ENCODE measurements at regions not wholly inside any gene's neighbourhood (a gene's known extent, or its start where the extent isn't known, plus 50 kb on each side); places are given as distances from the start of the nearest gene placed in this dataset.
"Not testable (repeated sequence)": the region's sequence is repeated elsewhere in the genome, so short reads cannot be mapped to it uniquely, and the experiment has no call there.

DNA sequence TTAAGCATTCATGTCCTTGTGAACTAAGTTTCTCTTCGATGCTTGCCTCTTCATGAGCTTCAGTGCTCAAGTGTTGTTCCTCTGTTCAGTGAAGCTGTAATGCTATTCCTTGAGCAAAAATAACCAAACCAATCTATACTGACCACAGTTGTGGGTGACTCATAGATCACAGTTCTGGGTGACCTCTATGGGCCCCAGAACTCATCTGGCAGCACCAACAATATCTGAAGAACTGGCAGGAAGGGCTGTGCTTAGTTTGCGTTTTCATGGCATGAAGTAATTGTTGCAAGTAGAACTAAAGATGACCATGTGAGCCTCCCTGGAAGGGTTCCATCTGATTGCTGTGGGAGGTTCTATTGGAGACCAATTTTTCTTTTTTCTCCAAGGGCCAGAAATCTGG is 106.2 kb downstream of the CCNG2 start:
- no peaks in the 10 kb centered on the region for H3K27me3 ChIP-seq
- peaks cover 0 to 4% of the 10 kb centered on the region in 2 donors for H3K9me3 ChIP-seq
- no peaks in the 10 kb centered on the region for H3K4me1 ChIP-seq
- H3K27ac ChIP-seq, result no peak overlapping the region
- no peak for DNase-seq (ENCODE audit: low spot score in 2 of 2)
- TF ChIP-seq, protein P1, sequence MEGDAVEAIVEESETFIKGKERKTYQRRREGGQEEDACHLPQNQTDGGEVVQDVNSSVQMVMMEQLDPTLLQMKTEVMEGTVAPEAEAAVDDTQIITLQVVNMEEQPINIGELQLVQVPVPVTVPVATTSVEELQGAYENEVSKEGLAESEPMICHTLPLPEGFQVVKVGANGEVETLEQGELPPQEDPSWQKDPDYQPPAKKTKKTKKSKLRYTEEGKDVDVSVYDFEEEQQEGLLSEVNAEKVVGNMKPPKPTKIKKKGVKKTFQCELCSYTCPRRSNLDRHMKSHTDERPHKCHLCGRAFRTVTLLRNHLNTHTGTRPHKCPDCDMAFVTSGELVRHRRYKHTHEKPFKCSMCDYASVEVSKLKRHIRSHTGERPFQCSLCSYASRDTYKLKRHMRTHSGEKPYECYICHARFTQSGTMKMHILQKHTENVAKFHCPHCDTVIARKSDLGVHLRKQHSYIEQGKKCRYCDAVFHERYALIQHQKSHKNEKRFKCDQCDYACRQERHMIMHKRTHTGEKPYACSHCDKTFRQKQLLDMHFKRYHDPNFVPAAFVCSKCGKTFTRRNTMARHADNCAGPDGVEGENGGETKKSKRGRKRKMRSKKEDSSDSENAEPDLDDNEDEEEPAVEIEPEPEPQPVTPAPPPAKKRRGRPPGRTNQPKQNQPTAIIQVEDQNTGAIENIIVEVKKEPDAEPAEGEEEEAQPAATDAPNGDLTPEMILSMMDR (IDR thresholded peaks at IDR 0.05), result no peak
- intact Hi-C loops (cut with DNase I), result no loop called here
- H3K36me3 ChIP-seq, result no peaks in the 10 kb centered on the region
- H3K4me3 ChIP-seq, result no peak overlapping the region

DNA sequence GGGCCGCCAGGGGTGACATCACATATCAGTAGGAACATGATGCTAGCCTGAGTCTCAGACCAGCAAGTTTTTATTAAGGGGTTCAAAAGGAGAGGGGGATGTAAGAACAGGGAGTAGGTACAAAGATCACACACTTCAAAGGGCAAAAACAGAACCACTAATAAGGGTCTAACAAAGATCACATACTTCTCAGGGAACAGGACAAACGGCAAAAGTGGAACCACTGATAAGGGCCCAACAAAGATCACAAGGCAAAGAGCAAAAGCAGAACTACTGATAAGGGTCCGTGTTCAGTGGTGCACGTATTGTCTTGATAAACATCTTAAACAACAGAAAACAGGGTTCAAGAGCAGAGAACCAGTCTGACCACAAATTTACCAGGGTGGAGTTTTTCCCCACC is 107.0 kb downstream of the CCNG2 start:
- intact Hi-C loops (cut with DNase I); H3K4me1 ChIP-seq; DNase-seq (ENCODE audit: low spot score in 2 of 2); H3K36me3 ChIP-seq; H3K27ac ChIP-seq; H3K27me3 ChIP-seq; H3K9me3 ChIP-seq; H3K4me3 ChIP-seq: not testable (repeated sequence)

DNA sequence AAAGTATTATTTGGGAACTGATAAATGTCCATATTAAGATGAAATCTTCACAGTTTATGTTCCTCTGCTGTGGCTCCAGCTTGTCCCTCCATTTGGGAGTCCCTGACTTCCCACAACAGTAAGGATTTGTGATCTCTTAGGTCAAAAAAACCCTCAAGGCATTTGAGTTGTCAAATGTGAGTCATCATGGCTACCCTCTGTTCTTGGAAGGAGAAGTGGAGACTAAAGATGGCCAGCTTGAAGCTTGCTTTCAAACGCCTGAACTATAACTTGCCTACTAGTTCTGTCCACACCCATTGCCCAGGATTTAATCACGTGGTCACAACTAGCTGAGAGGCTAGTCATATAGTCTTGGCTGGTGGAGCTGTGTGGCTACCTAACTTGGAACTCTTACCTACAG is 107.8 kb downstream of the CCNG2 start:
- Histone ChIP-seq H3K27ac (no peak overlapping the region), H3K9me3 (peaks cover 0 to 4% of the 10 kb centered on the region in 2 donors), H3K4me1 (no peaks in the 10 kb centered on the region), H3K4me3 (no peak overlapping the region), H3K36me3 (no peaks in the 10 kb centered on the region), H3K27me3 (no peaks in the 10 kb centered on the region)
- intact Hi-C loops (cut with DNase I), result no loop called here
- no peak for DNase-seq (ENCODE audit: low spot score in 2 of 2)
- TF ChIP-seq, protein P1 (IDR thresholded peaks at IDR 0.05), result no peak

DNA sequence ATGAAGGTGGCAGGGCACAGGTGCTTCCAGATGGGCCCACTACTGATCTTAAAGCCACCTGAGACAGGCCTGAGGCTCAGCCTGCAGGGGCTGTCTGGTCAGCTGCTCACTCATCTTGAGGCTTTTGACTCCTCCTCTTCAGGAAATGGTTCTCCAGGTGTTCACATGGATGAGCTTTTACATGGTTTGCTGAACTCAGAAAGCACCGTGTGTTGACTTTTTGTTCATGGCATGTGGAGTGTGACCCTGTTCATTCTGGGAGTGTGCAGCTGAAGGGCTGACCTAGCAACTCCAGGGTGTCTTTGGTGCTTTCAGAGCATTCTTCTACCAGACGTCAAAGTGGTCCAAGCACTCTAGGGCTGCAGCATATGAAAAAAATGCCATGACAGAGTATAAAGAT is 111.1 kb downstream of the CCNG2 start:
- intact Hi-C loops (cut with DNase I), result no loop called here
- no peaks in the 10 kb centered on the region for H3K4me1 ChIP-seq
- DNase-seq (ENCODE audit: low spot score in 2 of 2), result no peak
- H3K4me3 ChIP-seq, result no peak overlapping the region
- no peak overlapping the region for H3K27ac ChIP-seq
- no peaks in the 10 kb centered on the region for H3K27me3 ChIP-seq
- H3K36me3 ChIP-seq, result no peaks in the 10 kb centered on the region
- peaks cover 0 to 1% of the 10 kb centered on the region in 2 donors for H3K9me3 ChIP-seq
- TF ChIP-seq, protein P1 (IDR thresholded peaks at IDR 0.05), result no peak

DNA sequence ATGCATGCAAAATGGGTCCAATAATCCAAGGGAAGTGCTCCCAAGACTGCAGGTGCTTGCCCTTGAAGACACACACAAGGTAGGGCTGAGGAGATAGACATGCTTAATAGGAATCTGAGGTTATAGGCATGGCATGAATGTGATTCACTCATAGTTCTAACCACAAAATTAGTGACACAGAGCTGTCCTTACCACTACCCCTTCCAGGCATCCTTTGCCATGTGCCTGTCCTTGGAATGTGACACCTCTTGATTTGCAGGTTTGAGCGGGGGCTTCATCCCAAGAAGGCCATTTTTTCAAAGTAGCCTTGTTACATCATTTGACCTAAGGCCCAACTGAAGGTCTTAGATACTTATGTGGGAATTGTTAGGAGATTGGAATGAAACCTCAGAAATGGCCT is 112.5 kb downstream of the CCNG2 start:
- Histone ChIP-seq H3K27me3 (no peaks in the 10 kb centered on the region), H3K9me3 (no peaks in the 10 kb centered on the region), H3K36me3 (no peaks in the 10 kb centered on the region), H3K4me1 (no peaks in the 10 kb centered on the region), H3K27ac (no peak overlapping the region), H3K4me3 (no peak overlapping the region)
- TF ChIP-seq, protein P1 (IDR thresholded peaks at IDR 0.05), result no peak
- intact Hi-C loops (cut with DNase I), result no loop called here
- DNase-seq (ENCODE audit: low spot score in 2 of 2), result no peak

DNA sequence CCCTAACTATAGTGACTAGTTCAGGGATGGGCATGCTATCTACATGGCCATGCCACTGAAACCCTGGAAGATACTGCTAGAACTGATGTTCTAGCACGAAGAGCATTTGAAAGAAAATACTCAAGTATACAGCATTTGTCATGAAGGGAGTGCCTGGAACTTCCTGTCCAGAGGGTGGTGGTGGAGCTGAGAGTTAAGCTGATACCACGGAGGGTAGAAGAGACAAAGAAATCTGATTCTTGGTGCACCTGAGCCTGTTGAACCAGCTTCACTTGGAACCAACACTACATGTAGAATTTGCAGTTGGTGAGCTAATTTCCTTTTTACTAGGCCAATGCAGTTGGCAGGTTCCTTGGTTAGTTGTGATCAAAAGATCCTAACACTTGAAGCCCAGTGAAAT is 116.4 kb downstream of the CCNG2 start:
- Histone ChIP-seq H3K27me3 (no peaks in the 10 kb centered on the region), H3K4me1 (no peaks in the 10 kb centered on the region), H3K36me3 (no peaks in the 10 kb centered on the region), H3K9me3 (no peaks in the 10 kb centered on the region), H3K4me3 (no peak overlapping the region), H3K27ac (no peak overlapping the region)
- TF ChIP-seq, protein P1 (IDR thresholded peaks at IDR 0.05), result no peak
- intact Hi-C loops (cut with DNase I), result no loop called here
- DNase-seq (ENCODE audit: low spot score in 2 of 2), result no peak

DNA sequence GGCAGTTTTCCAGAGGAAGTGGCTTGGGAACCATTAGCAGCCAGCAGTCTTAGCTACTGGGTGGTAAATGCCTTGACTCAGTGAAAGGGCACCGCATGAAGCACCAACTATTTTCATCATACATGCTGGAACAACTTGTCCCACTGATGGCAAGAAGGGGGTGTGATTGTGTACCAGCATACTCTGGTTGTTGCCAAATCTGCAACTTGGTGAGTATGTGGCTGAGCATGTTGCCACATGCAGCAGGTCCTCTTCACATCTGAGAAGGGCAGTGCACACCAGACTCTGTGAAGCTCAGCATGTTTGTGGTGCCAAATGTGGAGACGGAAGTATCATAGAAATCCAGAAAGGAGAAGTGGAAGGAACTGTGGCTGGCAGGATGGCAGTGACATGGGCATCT is 122.1 kb downstream of the CCNG2 start:
- H3K4me3 ChIP-seq; intact Hi-C loops (cut with DNase I); H3K9me3 ChIP-seq; H3K36me3 ChIP-seq; DNase-seq (ENCODE audit: low spot score in 2 of 2); H3K4me1 ChIP-seq; H3K27me3 ChIP-seq; H3K27ac ChIP-seq: not testable (repeated sequence)
